HepG2 (cell line): ENCODE measurements at regions not wholly inside any gene's neighbourhood (a gene's known extent, or its start where the extent isn't known, plus 50 kb on each side); places are given as distances from the start of the nearest gene placed in this dataset.

Source experiments
- ATAC-seq: fragments of 200-7000 bp; cut with Tn5 transposase; 3 replicates; pipeline ENCODE4 v1.9.1; 2020; ENCODE audit warnings: mild to moderate bottlenecking, moderate library complexity
- BruUV-seq: library from RNA; stranded (reverse); fragments of 400-500 nt; replicated peaks from 2 replicates; lab custom pipeline; 2021; lab: Mats Ljungman, UMichigan
- CTCF ChIA-PET: fragments of 300-600 bp; formaldehyde crosslinking; extraction: SDS; loops from one replicate; lab custom pipeline; 2021; ENCODE audit warnings: low total read pairs, inconsistent platforms, low intra/inter-chr PET ratio; lab: Yijun Ruan, JAX
- POLR2A ChIA-PET: fragments of 350-600 bp; sonication (Branson Sonifier 250); formaldehyde crosslinking; loops from one replicate; lab custom pipeline; 2020; ENCODE audit warnings: antibody characterized with exemption, inconsistent platforms; lab: Yijun Ruan, JAX
- DNase-seq: peaks from one replicate; pipeline ENCODE4 v3.0.0-alpha.2; 2015; ENCODE audit warnings: low spot score
- FAIRE-seq: peaks from 3 replicates; lab custom pipeline; 2011; peaks lifted over from hg19 to GRCh38; lab: Jason Lieb, UNC
- H2AFZ ChIP-seq: one replicate; pipeline ENCODE4 v1.6.1; 2011; ENCODE audit warnings: low read length, inconsistent platforms
- H3K27ac ChIP-seq: fragments of 300-600 bp; 3 replicates; pipeline ENCODE4 v1.8.0; 2011; ENCODE audit warnings: mixed run types, mild to moderate bottlenecking, mixed read lengths, low read length, inconsistent platforms; ENCODE audit not compliant: insufficient read depth; ENCODE audit errors: extremely low read length
- H3K27me3 ChIP-seq, 2 experiments: fragments of 200-600 bp in 1 of 2; 2 replicates in 1 of 2; 3 replicates in 1 of 2; pipeline versions ENCODE4 v1.6.0 to v1.8.0; 2011; ENCODE audit warnings: low read length in 2 of 2, mild to moderate bottlenecking in 2 of 2, moderate library complexity in 2 of 2, inconsistent platforms in 1 of 2; ENCODE audit not compliant: insufficient read depth in 2 of 2, control insufficient read depth in 1 of 2
- H3K36me3 ChIP-seq, 2 experiments: fragments of 200-600 bp in 1 of 2; replicated peaks in 1 of 2; 2 replicates in 1 of 2; 3 replicates in 1 of 2; pipeline versions ENCODE4 v1.5.1 to v1.8.0; 2011; ENCODE audit warnings: low read length in 2 of 2, inconsistent platforms in 1 of 2; ENCODE audit not compliant: insufficient read depth in 2 of 2, control insufficient read depth in 1 of 2
- H3K4me1 ChIP-seq: 2 replicates; pipeline ENCODE4 v1.5.1; 2012; ENCODE audit warnings: low read length, inconsistent platforms; ENCODE audit not compliant: insufficient read depth
- H3K4me2 ChIP-seq: 2 replicates; pipeline ENCODE4 v1.6.0; 2011; ENCODE audit warnings: low read depth, low read length, inconsistent platforms
- H3K4me3 ChIP-seq, 3 experiments: fragments of 200-600 bp in 1 of 3; sonication (generic), shearing (Covaris generic) in 1 of 3; replicated peaks in 1 of 3; 2 replicates each; pipeline ENCODE4 v1.5.1; 2011 to 2016; ENCODE audit warnings: low read length in 3 of 3, inconsistent platforms in 2 of 3, low read depth in 2 of 3, mild to moderate bottlenecking in 2 of 3, control low read depth in 1 of 3, mixed read lengths in 1 of 3; ENCODE audit not compliant: insufficient read depth in 1 of 3
- H3K79me2 ChIP-seq: one replicate; pipeline ENCODE4 v1.6.1; 2011; ENCODE audit warnings: low read length, inconsistent platforms; ENCODE audit not compliant: insufficient read depth
- H3K9ac ChIP-seq: 2 replicates; pipeline ENCODE4 v1.6.0; 2011; ENCODE audit warnings: mild to moderate bottlenecking, low read depth, low read length, inconsistent platforms; ENCODE audit not compliant: insufficient read depth
- H3K9me3 ChIP-seq: 2 replicates; pipeline ENCODE4 v1.5.1; 2012; ENCODE audit warnings: mild to moderate bottlenecking, low read length
- H4K20me1 ChIP-seq: 2 replicates; pipeline ENCODE4 v1.6.0; 2011; ENCODE audit warnings: inconsistent platforms, mild to moderate bottlenecking, low read length, moderate library complexity; ENCODE audit not compliant: insufficient read depth
- JUNB ChIP-seq: sonication (generic); formaldehyde crosslinking; IDR thresholded peaks from 2 replicates; pipeline ENCODE4 v1.8.0; 2022; ENCODE audit warnings: missing genetic modification reagents, mild to moderate bottlenecking, borderline replicate concordance
- MAFF ChIP-seq: IDR thresholded peaks from 2 replicates; pipeline ENCODE4 v1.6.1; 2011; ENCODE audit warnings: low read depth, low read length, improper control_type of control experiment
- MAFK ChIP-seq, 2 experiments: IDR thresholded peaks in 1 of 2; conservative IDR thresholded peaks in 1 of 2; 2 replicates each; pipeline ENCODE4 v1.6.1; 2011; ENCODE audit warnings: improper control_type of control experiment in 2 of 2, low read length in 2 of 2
- MIER3 ChIP-seq: IDR thresholded peaks from 2 replicates; pipeline ENCODE4 v1.6.1; 2016; ENCODE audit warnings: missing compliant biosample characterization, borderline replicate concordance
- PREB ChIP-seq: sonication (generic); formaldehyde crosslinking; IDR thresholded peaks from 2 replicates; pipeline ENCODE4 v1.4.0; 2020; ENCODE audit warnings: missing genetic modification reagents
- SNAPC5 ChIP-seq: sonication (generic); formaldehyde crosslinking; IDR thresholded peaks from 2 replicates; pipeline ENCODE4 v1.8.1; 2023; ENCODE audit warnings: mild to moderate bottlenecking, missing genetic modification reagents, borderline replicate concordance
- SP4 ChIP-seq: sonication (generic); formaldehyde crosslinking; IDR thresholded peaks from 2 replicates; pipeline ENCODE4 v1.8.1; 2023; ENCODE audit warnings: mild to moderate bottlenecking, missing genetic modification reagents
- TBL1XR1 ChIP-seq: fragments of 150-350 bp; IDR thresholded peaks from 2 replicates; pipeline ENCODE4 v1.6.1; 2014; ENCODE audit warnings: borderline replicate concordance, low read length; ENCODE audit not compliant: partially characterized antibody
- YY1 ChIP-seq: IDR thresholded peaks from 2 replicates; pipeline ENCODE4 v1.6.1; 2011; ENCODE audit warnings: low read length, low read depth, moderate library complexity, mild to moderate bottlenecking; ENCODE audit not compliant: insufficient read depth, insufficient replicate concordance
- ZBTB33 ChIP-seq: sonication (generic); formaldehyde crosslinking; IDR thresholded peaks from 2 replicates; pipeline ENCODE4 v1.4.0; 2020; ENCODE audit warnings: missing genetic modification reagents
- ZC3H4 ChIP-seq: sonication (generic); formaldehyde crosslinking; IDR thresholded peaks from 2 replicates; pipeline ENCODE4 v1.4.0; 2020; ENCODE audit warnings: missing genetic modification reagents, borderline replicate concordance
- ZMYM3 ChIP-seq: sonication (generic); formaldehyde crosslinking; IDR thresholded peaks from 2 replicates; pipeline ENCODE4 v1.5.1; 2020; ENCODE audit warnings: mild to moderate bottlenecking, missing genetic modification reagents
- ZNF382 ChIP-seq: sonication (generic); formaldehyde crosslinking; IDR thresholded peaks from 2 replicates; pipeline ENCODE4 v1.5.0; 2020; ENCODE audit warnings: missing genetic modification reagents, mild to moderate bottlenecking, borderline replicate concordance
- ZNF570 ChIP-seq: sonication (generic); formaldehyde crosslinking; IDR thresholded peaks from 2 replicates; pipeline ENCODE4 v1.4.0; 2020; ENCODE audit warnings: mild to moderate bottlenecking, missing genetic modification reagents, borderline replicate concordance
- ZNF605 ChIP-seq: sonication (generic); formaldehyde crosslinking; IDR thresholded peaks from 2 replicates; pipeline ENCODE4 v1.8.0; 2022; ENCODE audit warnings: mild to moderate bottlenecking, missing genetic modification reagents
- WGBS: methylation state at CpG from one replicate; pipeline ENCODE4 v1.1.6; 2017; ENCODE audit warnings: low lambda C conversion rate; 5-methylcytosine and 5-hydroxymethylcytosine counted together
- in situ Hi-C: cut with HindIII; loops from 2 replicates; pipeline ENCODE4 v1.10.0; 2017; ENCODE audit warnings: low pct_unique_long_range_greater_than_20kb; ENCODE audit not compliant: extremely low pct_ligation_motif_present
- intact Hi-C: fragments of 100-400 bp; cut with micrococcal nuclease; formaldehyde crosslinking; loops from one replicate; pipeline ENCODE4 v1.10.0; 2022; ENCODE audit not compliant: unreplicated experiment
- TF ChIP-seq, protein P1 (sequence below): sonication (generic); formaldehyde crosslinking; IDR thresholded peaks from 2 replicates; pipeline ENCODE4 v1.4.0; 2020; ENCODE audit warnings: missing genetic modification reagents, mild to moderate bottlenecking, borderline replicate concordance

DNA sequence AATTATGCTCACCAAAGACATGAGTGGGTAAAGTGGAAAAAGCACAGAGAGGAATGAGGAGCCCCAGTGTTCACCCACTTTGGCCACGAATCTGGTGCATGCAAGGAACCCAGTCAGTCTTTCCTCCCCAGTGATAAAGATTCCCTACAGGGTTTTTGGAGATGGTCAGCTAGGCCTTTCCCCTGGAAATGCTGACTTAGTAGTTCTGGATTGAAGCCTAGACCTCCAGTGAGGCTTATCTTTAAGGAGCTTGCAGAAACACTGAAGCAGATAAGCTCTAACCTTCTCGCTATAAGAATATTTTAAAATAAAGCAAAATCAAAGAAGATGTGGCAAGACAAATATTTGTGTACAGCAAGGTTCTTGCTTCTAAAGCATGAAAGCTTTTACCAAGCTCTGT is 178.3 kb upstream of the CCDC68 start:
- peaks cover 1 to 4% of the 10 kb centered on the region in 2 experiments; a peak in 2 of 5 replicates for H3K27me3 ChIP-seq
- no peaks in the 10 kb centered on the region for H3K36me3 ChIP-seq
- in situ Hi-C loops = no loop called here
- no peaks in the 10 kb centered on the region for H3K79me2 ChIP-seq
- DNase-seq = no peak
- TF ChIP-seq ZBTB33 = no peak
- no peak for TF ChIP-seq ZMYM3
- TF ChIP-seq MAFF = peak; percentile 35; the same call in 1 of the 2 replicates
- TF ChIP-seq ZNF382 (CRISPR knock-in tag) = no peak
- TF ChIP-seq ZNF570 (CRISPR knock-in tag) = no peak
- peak; percentile 8 to 56; a peak in 2 of 4 replicates for TF ChIP-seq MAFK (conservative IDR thresholded peaks at IDR 0.05 in 1 of 2, IDR thresholded peaks at IDR 0.05 in 1 of 2; ENCODE audit: low read length in 2 of 2)
- intact Hi-C loops = no loop called here
- ATAC-seq = no peak
- 3% methylated on average over 2 of the region's 2 CpGs for WGBS
- H3K4me2 ChIP-seq = no peak overlapping the region
- no peak for FAIRE-seq
- no peak overlapping the region for H3K9ac ChIP-seq
- no peaks in the 10 kb centered on the region for H3K9me3 ChIP-seq
- no TSS peak for BruUV-seq
- ChIA-PET CTCF (no interaction called here), POLR2A (no interaction called here)
- no peaks in the 10 kb centered on the region for H4K20me1 ChIP-seq
- H3K4me1 ChIP-seq = no peaks in the 10 kb centered on the region
- no peak overlapping the region for H3K4me3 ChIP-seq
- no peak overlapping the region for H3K27ac ChIP-seq
- no peak overlapping the region for H2AFZ ChIP-seq

- no TSS peak for BruUV-seq
- H3K4me1 ChIP-seq = no peaks in the 10 kb centered on the region
- H3K27ac ChIP-seq = no peak overlapping the region
- H3K4me2 ChIP-seq = no peak overlapping the region
- 3% methylated on average over 7 of the region's 7 CpGs for WGBS
- no peaks in the 10 kb centered on the region for H4K20me1 ChIP-seq
- H3K79me2 ChIP-seq = no peaks in the 10 kb centered on the region
- DNase-seq (no peak), ATAC-seq (no peak), FAIRE-seq (no peak)
- no peaks in the 10 kb centered on the region for H3K9me3 ChIP-seq
- no peaks in the 10 kb centered on the region for H3K36me3 ChIP-seq
- H3K27me3 ChIP-seq = peaks cover 1 to 4% of the 10 kb centered on the region in 2 experiments; a peak in 2 of 5 replicates
- ChIA-PET POLR2A (no interaction called here), CTCF (no interaction called here)
- intact Hi-C loops (no loop called here), in situ Hi-C loops (no loop called here)
- no peak overlapping the region for H3K9ac ChIP-seq
- no peak overlapping the region for H2AFZ ChIP-seq
- H3K4me3 ChIP-seq = no peak overlapping the region
- TF ChIP-seq, protein P1, sequence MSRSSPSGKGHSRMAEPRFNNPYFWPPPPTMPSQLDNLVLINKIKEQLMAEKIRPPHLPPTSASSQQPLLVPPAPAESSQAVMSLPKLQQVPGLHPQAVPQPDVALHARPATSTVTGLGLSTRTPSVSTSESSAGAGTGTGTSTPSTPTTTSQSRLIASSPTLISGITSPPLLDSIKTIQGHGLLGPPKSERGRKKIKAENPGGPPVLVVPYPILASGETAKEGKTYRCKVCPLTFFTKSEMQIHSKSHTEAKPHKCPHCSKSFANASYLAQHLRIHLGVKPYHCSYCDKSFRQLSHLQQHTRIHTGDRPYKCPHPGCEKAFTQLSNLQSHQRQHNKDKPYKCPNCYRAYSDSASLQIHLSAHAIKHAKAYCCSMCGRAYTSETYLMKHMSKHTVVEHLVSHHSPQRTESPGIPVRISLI (CRISPR knock-in tag) = no peak
- no peak for TF ChIP-seq PREB
- no peak for TF ChIP-seq SNAPC5
- TF ChIP-seq ZNF605 (CRISPR knock-in tag) = no peak
- TF ChIP-seq YY1 = no peak
- TF ChIP-seq TBL1XR1 = no peak
- no peak for TF ChIP-seq JUNB
- no peak for TF ChIP-seq MIER3
- TF ChIP-seq SP4 = no peak
- TF ChIP-seq ZC3H4 = no peak
Observed at GRCh38 chr18:55136864-55137263, 177.6 kb upstream of the CCDC68 start.
